K562 (cell line): ENCODE measurements at regions not wholly inside any gene's neighbourhood (a gene's known extent, or its start where the extent isn't known, plus 50 kb on each side); places are given as distances from the start of the nearest gene placed in this dataset.

ENCODE experiments used
- ATAC-seq: fragments of 200-7000 bp; cut with Tn5 transposase; 3 replicates; pipeline ENCODE4 v1.9.1; 2020; ENCODE audit warnings: moderate library complexity
- BruUV-seq: library from RNA; stranded (reverse); fragments of 400-500 nt; replicated peaks from 2 replicates; lab custom pipeline; 2021; lab: Mats Ljungman, UMichigan
- CTCF ChIA-PET: fragments of 300-600 bp; formaldehyde crosslinking; extraction: SDS; loops from one replicate; lab custom pipeline; 2021; ENCODE audit warnings: low intra/inter-chr PET ratio; lab: Yijun Ruan, JAX
- POLR2A ChIA-PET: fragments of 300-600, 350-650 bp; sonication (Branson Sonifier 250); formaldehyde crosslinking; extraction: SDS; loops from one replicate; lab custom pipeline; 2021; ENCODE audit warnings: antibody characterized with exemption, inconsistent platforms; lab: Yijun Ruan, JAX
- DNase-seq, 4 experiments: peaks; one replicate each; pipeline versions ENCODE4 v3.0.0 to v3.0.0-alpha.2; 2011 to 2018; ENCODE audit warnings: low spot score in 3 of 4, mixed read lengths in 3 of 4; ENCODE audit errors: extremely low read depth in 1 of 4
- FAIRE-seq: peaks from 2 replicates; lab custom pipeline; 2011; peaks lifted over from hg19 to GRCh38; lab: Jason Lieb, UNC
- H2AFZ ChIP-seq: 2 replicates; pipeline ENCODE4 v1.6.0; 2011; ENCODE audit warnings: low read depth, low read length, control low read depth, inconsistent platforms
- H3K27ac ChIP-seq: fragments of 200-600 bp; 3 replicates; pipeline ENCODE4 v1.8.0; 2011; ENCODE audit warnings: low read depth, mild to moderate bottlenecking, control low read depth, inconsistent platforms, low read length, moderate library complexity, mixed read lengths; ENCODE audit errors: extremely low read depth
- H3K27me3 ChIP-seq, 2 experiments: fragments of 300-600 bp in 1 of 2; 2 replicates in 1 of 2; 3 replicates in 1 of 2; pipeline versions ENCODE4 v1.6.0 to v1.8.0; 2011; ENCODE audit warnings: inconsistent platforms in 2 of 2, low read length in 2 of 2, mild to moderate bottlenecking in 1 of 2, mixed read lengths in 1 of 2, moderate library complexity in 1 of 2; ENCODE audit not compliant: control insufficient read depth in 2 of 2, insufficient read depth in 2 of 2
- H3K36me3 ChIP-seq: fragments of 300-600 bp; 3 replicates; pipeline ENCODE4 v1.8.0; 2011; ENCODE audit warnings: mild to moderate bottlenecking, low read length, inconsistent platforms; ENCODE audit not compliant: control insufficient read depth, insufficient read depth
- H3K4me1 ChIP-seq, 2 experiments: fragments of 200-600 bp in 1 of 2; replicated peaks in 1 of 2; 2 replicates in 1 of 2; 3 replicates in 1 of 2; pipeline versions ENCODE4 v1.5.1 to v1.8.0; 2011; ENCODE audit warnings: inconsistent platforms in 2 of 2, low read length in 2 of 2, mild to moderate bottlenecking in 1 of 2, mixed read lengths in 1 of 2, moderate library complexity in 1 of 2; ENCODE audit not compliant: control insufficient read depth in 2 of 2, insufficient read depth in 2 of 2
- H3K4me2 ChIP-seq: 2 replicates; pipeline ENCODE4 v1.6.1; 2011; ENCODE audit warnings: low read length, control low read depth, inconsistent platforms, mixed read lengths; ENCODE audit not compliant: insufficient read depth
- H3K4me3 ChIP-seq: fragments of 200-600 bp; sonication (generic), shearing (Covaris generic); 2 replicates; pipeline ENCODE4 v1.5.1; 2016; ENCODE audit warnings: control low read depth, inconsistent platforms
- H3K79me2 ChIP-seq: fragments of 200-600 bp; 3 replicates; pipeline ENCODE4 v1.8.0; 2011; ENCODE audit warnings: low read length, inconsistent platforms; ENCODE audit not compliant: control insufficient read depth, insufficient read depth
- H3K9ac ChIP-seq, 2 experiments: 2 replicates each; pipeline versions ENCODE4 v1.6.0 to v1.6.1; 2011; ENCODE audit warnings: low read depth in 2 of 2, low read length in 2 of 2, control low read depth in 1 of 2, inconsistent platforms in 1 of 2, mild to moderate bottlenecking in 1 of 2, mixed read lengths in 1 of 2; ENCODE audit not compliant: insufficient read depth in 1 of 2
- H3K9me1 ChIP-seq: one replicate; pipeline ENCODE4 v1.6.0; 2011; ENCODE audit warnings: inconsistent platforms, mild to moderate bottlenecking, low read length, moderate library complexity; ENCODE audit not compliant: control insufficient read depth, insufficient read depth
- H3K9me3 ChIP-seq: replicated peaks from 2 replicates; pipeline ENCODE4 v1.5.1; 2011; ENCODE audit warnings: low read depth, low read length, inconsistent platforms; ENCODE audit not compliant: control insufficient read depth, insufficient read depth
- H4K20me1 ChIP-seq: replicated peaks from 2 replicates; pipeline ENCODE4 v1.6.1; 2011; ENCODE audit warnings: low read length, inconsistent platforms, mixed read lengths; ENCODE audit not compliant: control insufficient read depth, insufficient read depth
- DPF2 ChIP-seq: fragments of 450-650 bp; IDR thresholded peaks from 2 replicates; pipeline ENCODE4 v1.6.1; 2016
- ELF4 ChIP-seq: fragments of 450-650 bp; formaldehyde crosslinking; IDR thresholded peaks from 2 replicates; pipeline ENCODE4 v1.4.0; 2022; ENCODE audit warnings: missing genetic modification characterization
- LARP7 ChIP-seq: fragments of 450-650 bp; IDR thresholded peaks from 2 replicates; pipeline ENCODE4 v1.6.1; 2016
- MBD2 ChIP-seq: sonication (generic); IDR thresholded peaks from 2 replicates; pipeline ENCODE4 v1.6.1; 2016; ENCODE audit warnings: low read depth, borderline replicate concordance
- MXI1 ChIP-seq: IDR thresholded peaks from 2 replicates; pipeline ENCODE4 v1.6.1; 2011; ENCODE audit warnings: low read depth, mild to moderate bottlenecking, improper control_type of control experiment, low read length
- NCOR1 ChIP-seq: fragments of 450-650 bp; IDR thresholded peaks from 2 replicates; pipeline ENCODE4 v1.6.1; 2016; ENCODE audit warnings: mild to moderate bottlenecking, moderate library complexity
- PCBP2 ChIP-seq: fragments of 200-400 bp; formaldehyde crosslinking; IDR thresholded peaks from 2 replicates; pipeline ENCODE4 v1.6.1; 2018; ENCODE audit warnings: low read length, low read depth, mild to moderate bottlenecking, moderate library complexity; ENCODE audit not compliant: poor library complexity, severe bottlenecking
- POU5F1 ChIP-seq: fragments of 150-350 bp; IDR thresholded peaks from 2 replicates; pipeline ENCODE4 v1.6.1; 2014; ENCODE audit warnings: borderline replicate concordance, low read length, low read depth, mild to moderate bottlenecking; ENCODE audit not compliant: partially characterized antibody
- PRPF4 ChIP-seq: fragments of 200-400 bp; formaldehyde crosslinking; IDR thresholded peaks from one replicate; pipeline ENCODE4 v1.6.1; 2017; ENCODE audit warnings: low read length, low read depth, mild to moderate bottlenecking; ENCODE audit not compliant: insufficient read depth, poor library complexity, severe bottlenecking
- ZC3H8 ChIP-seq: fragments of 450-650 bp; IDR thresholded peaks from 2 replicates; pipeline ENCODE4 v1.6.1; 2017
- ZNF133 ChIP-seq: fragments of 250-450 bp; sonication (Bioruptor Pico); IDR thresholded peaks from 2 replicates; pipeline ENCODE4 v1.4.0; 2020; ENCODE audit warnings: mild to moderate bottlenecking
- ZNF583 ChIP-seq: fragments of 250-450 bp; sonication (Bioruptor Pico); IDR thresholded peaks from 2 replicates; pipeline ENCODE4 v1.4.0; 2020
- ZNF586 ChIP-seq: fragments of 450-650 bp; formaldehyde crosslinking; conservative IDR thresholded peaks from 2 replicates; pipeline ENCODE4 v1.4.0; 2020; ENCODE audit warnings: mild to moderate bottlenecking, moderate library complexity
- WGBS: fragments of 100-300 bp; shearing (Covaris generic); methylation state at CpG from one replicate; pipeline ENCODE4 v1.1.6; 2016; ENCODE audit warnings: low coverage, mixed read lengths; ENCODE audit not compliant: insufficient coverage; ENCODE audit errors: missing lambda C conversion rate; 5-methylcytosine and 5-hydroxymethylcytosine counted together
- in situ Hi-C: fragments of 300-500 bp; cut with MboI; formaldehyde crosslinking; loops from 4 replicates; pipeline ENCODE4 v1.15.0; 2018; ENCODE audit warnings: inconsistent platforms, mixed read lengths
- intact Hi-C: fragments of 100-400 bp; cut with micrococcal nuclease; formaldehyde crosslinking; loops from 2 replicates; pipeline ENCODE4 v1.14.2; 2022
- TF ChIP-seq, protein P1 (sequence below): fragments of 450-650 bp; IDR thresholded peaks from 2 replicates; pipeline ENCODE4 v1.6.1; 2016; ENCODE audit warnings: borderline replicate concordance
- TF ChIP-seq, protein P2 (sequence below): fragments of 250-450 bp; sonication (Bioruptor Pico); IDR thresholded peaks from 2 replicates; pipeline ENCODE4 v1.4.0; 2020; ENCODE audit warnings: mild to moderate bottlenecking, moderate library complexity

GRCh38 chrX:42023122-42023521, 99.8 kb upstream of the CASK start:
- intact Hi-C loops: no loop called here
- Histone ChIP-seq H3K27me3 (no peaks in the 10 kb centered on the region), H4K20me1 (no peaks in the 10 kb centered on the region), H2AFZ (no peak overlapping the region), H3K79me2 (no peaks in the 10 kb centered on the region), H3K9me1 (no peaks in the 10 kb centered on the region), H3K27ac (no peak overlapping the region), H3K9me3 (no peaks in the 10 kb centered on the region), H3K4me2 (no peak overlapping the region), H3K4me1 (no peaks in the 10 kb centered on the region), H3K36me3 (no peaks in the 10 kb centered on the region), H3K4me3 (no peak overlapping the region), H3K9ac (no peak overlapping the region)
- POLR2A ChIA-PET: no interaction called here
- CTCF ChIA-PET: no interaction called here
- FAIRE-seq (no peak), DNase-seq (no peak), ATAC-seq (no peak)
- TF ChIP-seq DPF2: no peak
- TF ChIP-seq LARP7: no peak
- no peak for TF ChIP-seq MXI1
- TF ChIP-seq ZNF133 (CRISPR knock-in tag): no peak
- TF ChIP-seq ELF4 (CRISPR knock-in tag): no peak
- TF ChIP-seq PRPF4: no peak
- TF ChIP-seq PCBP2: no peak
- no peak for TF ChIP-seq ZNF586 (CRISPR knock-in tag)
- TF ChIP-seq, protein P1, sequence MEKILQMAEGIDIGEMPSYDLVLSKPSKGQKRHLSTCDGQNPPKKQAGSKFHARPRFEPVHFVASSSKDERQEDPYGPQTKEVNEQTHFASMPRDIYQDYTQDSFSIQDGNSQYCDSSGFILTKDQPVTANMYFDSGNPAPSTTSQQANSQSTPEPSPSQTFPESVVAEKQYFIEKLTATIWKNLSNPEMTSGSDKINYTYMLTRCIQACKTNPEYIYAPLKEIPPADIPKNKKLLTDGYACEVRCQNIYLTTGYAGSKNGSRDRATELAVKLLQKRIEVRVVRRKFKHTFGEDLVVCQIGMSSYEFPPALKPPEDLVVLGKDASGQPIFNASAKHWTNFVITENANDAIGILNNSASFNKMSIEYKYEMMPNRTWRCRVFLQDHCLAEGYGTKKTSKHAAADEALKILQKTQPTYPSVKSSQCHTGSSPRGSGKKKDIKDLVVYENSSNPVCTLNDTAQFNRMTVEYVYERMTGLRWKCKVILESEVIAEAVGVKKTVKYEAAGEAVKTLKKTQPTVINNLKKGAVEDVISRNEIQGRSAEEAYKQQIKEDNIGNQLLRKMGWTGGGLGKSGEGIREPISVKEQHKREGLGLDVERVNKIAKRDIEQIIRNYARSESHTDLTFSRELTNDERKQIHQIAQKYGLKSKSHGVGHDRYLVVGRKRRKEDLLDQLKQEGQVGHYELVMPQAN: no peak
- TF ChIP-seq POU5F1: no peak
- no peak for TF ChIP-seq NCOR1
- no peak for TF ChIP-seq ZNF583 (CRISPR knock-in tag)
- TF ChIP-seq, protein P2, sequence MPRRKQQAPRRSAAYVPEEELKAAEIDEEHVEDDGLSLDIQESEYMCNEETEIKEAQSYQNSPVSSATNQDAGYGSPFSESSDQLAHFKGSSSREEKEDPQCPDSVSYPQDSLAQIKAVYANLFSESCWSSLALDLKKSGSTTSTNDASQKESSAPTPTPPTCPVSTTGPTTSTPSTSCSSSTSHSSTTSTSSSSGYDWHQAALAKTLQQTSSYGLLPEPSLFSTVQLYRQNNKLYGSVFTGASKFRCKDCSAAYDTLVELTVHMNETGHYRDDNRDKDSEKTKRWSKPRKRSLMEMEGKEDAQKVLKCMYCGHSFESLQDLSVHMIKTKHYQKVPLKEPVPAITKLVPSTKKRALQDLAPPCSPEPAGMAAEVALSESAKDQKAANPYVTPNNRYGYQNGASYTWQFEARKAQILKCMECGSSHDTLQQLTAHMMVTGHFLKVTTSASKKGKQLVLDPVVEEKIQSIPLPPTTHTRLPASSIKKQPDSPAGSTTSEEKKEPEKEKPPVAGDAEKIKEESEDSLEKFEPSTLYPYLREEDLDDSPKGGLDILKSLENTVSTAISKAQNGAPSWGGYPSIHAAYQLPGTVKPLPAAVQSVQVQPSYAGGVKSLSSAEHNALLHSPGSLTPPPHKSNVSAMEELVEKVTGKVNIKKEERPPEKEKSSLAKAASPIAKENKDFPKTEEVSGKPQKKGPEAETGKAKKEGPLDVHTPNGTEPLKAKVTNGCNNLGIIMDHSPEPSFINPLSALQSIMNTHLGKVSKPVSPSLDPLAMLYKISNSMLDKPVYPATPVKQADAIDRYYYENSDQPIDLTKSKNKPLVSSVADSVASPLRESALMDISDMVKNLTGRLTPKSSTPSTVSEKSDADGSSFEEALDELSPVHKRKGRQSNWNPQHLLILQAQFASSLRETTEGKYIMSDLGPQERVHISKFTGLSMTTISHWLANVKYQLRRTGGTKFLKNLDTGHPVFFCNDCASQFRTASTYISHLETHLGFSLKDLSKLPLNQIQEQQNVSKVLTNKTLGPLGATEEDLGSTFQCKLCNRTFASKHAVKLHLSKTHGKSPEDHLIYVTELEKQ (CRISPR knock-in tag): no peak
- no peak for TF ChIP-seq ZC3H8
- no peak for TF ChIP-seq MBD2
- no TSS peak for BruUV-seq
- in situ Hi-C loops: no loop called here
- WGBS: 0% methylated on average over 1 of the region's 1 CpG
